Right lobe of liver (tissue), 4 donors: ENCODE measurements at regions not wholly inside any gene's neighbourhood (a gene's known extent, or its start where the extent isn't known, plus 50 kb on each side); places are given as distances from the start of the nearest gene placed in this dataset.

Experiments used
- POLR2A ChIP-seq: fragments of 450-650 bp; IDR thresholded peaks from one replicate; pipeline ENCODE4 v1.6.1; 2017; ENCODE audit warnings: antibody characterized with exemption, mild to moderate bottlenecking
- TF ChIP-seq, protein P1 (sequence below), 4 donors: fragments of 200-600 bp in 3 of 4; fragments of 450-650 bp in 1 of 4; IDR thresholded peaks; one replicate each; pipeline versions ENCODE4 v1.5.1 to v1.8.0; 2016 to 2022; ENCODE audit warnings: antibody characterized with exemption in 4 of 4, mild to moderate bottlenecking in 2 of 4
- donor health status: DM: no; HTN: no; CAD: no.
- donor health status: DM: no; HTN: no; CAD: no.
- donor health status: DM: no; HTN: yes; CAD: no.

DNA sequence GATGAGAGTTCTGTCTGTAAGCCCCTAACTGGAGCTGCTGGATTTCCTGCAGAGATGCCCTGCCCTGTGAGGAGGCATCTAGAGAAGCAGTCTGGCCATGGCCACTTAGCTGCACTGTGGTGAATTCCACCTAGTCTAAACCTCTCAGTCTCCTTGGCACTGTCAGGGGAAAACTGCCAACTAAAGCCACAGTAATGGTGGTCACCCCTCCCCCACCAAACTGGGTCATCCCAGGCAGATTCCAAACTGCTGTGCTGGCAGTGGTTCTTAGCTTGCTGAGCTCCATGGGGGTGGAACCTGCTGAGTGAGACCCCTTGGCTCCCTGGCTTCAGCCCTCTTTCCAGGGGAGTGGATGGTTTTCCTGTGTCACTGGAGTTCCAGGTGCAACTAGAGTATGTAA, 740.6 kb downstream of the RWDD3 start:
- TF ChIP-seq, protein P1, sequence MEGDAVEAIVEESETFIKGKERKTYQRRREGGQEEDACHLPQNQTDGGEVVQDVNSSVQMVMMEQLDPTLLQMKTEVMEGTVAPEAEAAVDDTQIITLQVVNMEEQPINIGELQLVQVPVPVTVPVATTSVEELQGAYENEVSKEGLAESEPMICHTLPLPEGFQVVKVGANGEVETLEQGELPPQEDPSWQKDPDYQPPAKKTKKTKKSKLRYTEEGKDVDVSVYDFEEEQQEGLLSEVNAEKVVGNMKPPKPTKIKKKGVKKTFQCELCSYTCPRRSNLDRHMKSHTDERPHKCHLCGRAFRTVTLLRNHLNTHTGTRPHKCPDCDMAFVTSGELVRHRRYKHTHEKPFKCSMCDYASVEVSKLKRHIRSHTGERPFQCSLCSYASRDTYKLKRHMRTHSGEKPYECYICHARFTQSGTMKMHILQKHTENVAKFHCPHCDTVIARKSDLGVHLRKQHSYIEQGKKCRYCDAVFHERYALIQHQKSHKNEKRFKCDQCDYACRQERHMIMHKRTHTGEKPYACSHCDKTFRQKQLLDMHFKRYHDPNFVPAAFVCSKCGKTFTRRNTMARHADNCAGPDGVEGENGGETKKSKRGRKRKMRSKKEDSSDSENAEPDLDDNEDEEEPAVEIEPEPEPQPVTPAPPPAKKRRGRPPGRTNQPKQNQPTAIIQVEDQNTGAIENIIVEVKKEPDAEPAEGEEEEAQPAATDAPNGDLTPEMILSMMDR (IDR thresholded peaks at IDR 0.05) = no peak
- no peak for TF ChIP-seq POLR2A
